Fibroblast of lung (primary cell): ENCODE measurements at regions not wholly inside any gene's neighbourhood (a gene's known extent, or its start where the extent isn't known, plus 50 kb on each side); places are given as distances from the start of the nearest gene placed in this dataset.

Source experiments
- CTCF ChIP-seq, 2 donors: IDR thresholded peaks in 1 of 2; conservative IDR thresholded peaks in 1 of 2; 1 replicate in 1 of 2; 2 replicates in 1 of 2; pipeline ENCODE4 v1.5.1; 2011 to 2012; ENCODE audit warnings: low read length in 2 of 2, control low read depth in 1 of 2, inconsistent platforms in 1 of 2, low read depth in 1 of 2, mild to moderate bottlenecking in 1 of 2
- EZH2 ChIP-seq: IDR thresholded peaks from 2 replicates; pipeline ENCODE4 v1.5.1; 2012; ENCODE audit warnings: low read length, control low read depth, mild to moderate bottlenecking; ENCODE audit errors: missing control alignments

- TF ChIP-seq CTCF (conservative IDR thresholded peaks at IDR 0.05 in 1 of 2, IDR thresholded peaks at IDR 0.05 in 1 of 2; ENCODE audit: low read depth in 1 of 2, low read length in 2 of 2), result no peak
- no peak for TF ChIP-seq EZH2
Measured at GRCh38 chr12:74280156-74280655, 257.4 kb upstream of the ATXN7L3B start.
